Adipocyte (in vitro differentiated cells): ENCODE measurements at regions not wholly inside any gene's neighbourhood (a gene's known extent, or its start where the extent isn't known, plus 50 kb on each side); places are given as distances from the start of the nearest gene placed in this dataset.

Experiments
- DNase-seq: peaks from one replicate; pipeline ENCODE4 v3.0.0-alpha.2; 2015; ENCODE audit warnings: low read depth
- H3K27me3 ChIP-seq: replicated peaks from 2 replicates; pipeline ENCODE4 v1.7.0; 2013; ENCODE audit warnings: mild to moderate bottlenecking, low read length, moderate library complexity; ENCODE audit not compliant: control insufficient read depth, insufficient read depth
- H3K36me3 ChIP-seq: 2 replicates; pipeline ENCODE4 v1.7.0; 2013; ENCODE audit warnings: low read length, mild to moderate bottlenecking, moderate library complexity; ENCODE audit not compliant: control insufficient read depth, insufficient read depth, severe bottlenecking
- H3K4me1 ChIP-seq: 2 replicates; pipeline ENCODE4 v1.7.0; 2013; ENCODE audit warnings: mild to moderate bottlenecking, low read length, moderate library complexity; ENCODE audit not compliant: control insufficient read depth, insufficient read depth
- H3K4me3 ChIP-seq: 2 replicates; pipeline ENCODE4 v1.7.0; 2013; ENCODE audit warnings: mild to moderate bottlenecking, low read length, moderate library complexity
- H3K9ac ChIP-seq: 2 replicates; pipeline ENCODE4 v1.7.0; 2013; ENCODE audit warnings: mild to moderate bottlenecking, low read length, moderate library complexity
- H3K9me3 ChIP-seq: 2 replicates; pipeline ENCODE4 v1.7.0; 2013; ENCODE audit warnings: mild to moderate bottlenecking, low read length, moderate library complexity; ENCODE audit not compliant: control insufficient read depth

DNA sequence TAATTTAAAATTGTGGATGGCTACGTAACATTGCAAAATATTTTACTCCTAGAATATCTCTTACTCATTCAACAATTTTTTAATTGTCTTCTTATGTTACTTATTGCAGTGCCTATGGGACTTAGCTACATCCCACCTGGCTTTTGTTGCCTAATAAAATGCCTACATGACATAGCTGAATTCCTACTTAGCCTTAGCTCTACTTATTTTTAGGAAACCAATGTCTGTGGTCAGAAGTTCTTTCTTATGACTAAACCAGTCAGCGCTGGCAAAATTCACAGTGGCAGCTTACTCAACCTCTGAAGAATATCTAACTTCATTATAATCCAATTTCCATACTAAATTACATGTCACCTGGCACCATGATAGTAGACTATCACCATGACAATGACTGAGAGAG lies 1612.4 kb upstream of the LRRTM3 start:
- Histone ChIP-seq H3K4me1 (no peaks in the 10 kb centered on the region), H3K9me3 (no peaks in the 10 kb centered on the region), H3K27me3 (no peaks in the 10 kb centered on the region), H3K9ac (no peak overlapping the region), H3K36me3 (no peaks in the 10 kb centered on the region), H3K4me3 (no peak overlapping the region)
- DNase-seq, result no peak

DNA sequence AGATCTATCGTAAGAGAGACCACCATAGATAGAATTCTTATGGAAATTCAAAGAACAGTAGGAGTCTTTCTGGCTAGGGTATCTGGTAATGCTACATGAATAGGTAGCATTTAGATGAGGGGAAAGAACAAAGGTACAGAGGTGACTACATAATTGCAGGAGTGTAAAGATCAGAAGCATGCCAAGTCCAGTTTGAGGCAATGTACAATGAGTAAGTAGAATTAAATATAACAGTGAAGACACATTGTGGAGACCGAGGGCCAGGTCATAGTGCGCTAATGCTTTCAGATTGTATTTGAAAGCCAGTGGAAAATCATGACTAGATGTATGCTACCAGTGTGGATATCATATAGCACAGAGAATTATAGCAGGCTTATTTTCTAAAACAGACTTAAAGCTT lies 1611.6 kb upstream of the LRRTM3 start:
- Histone ChIP-seq H3K36me3 (no peaks in the 10 kb centered on the region), H3K9me3 (no peaks in the 10 kb centered on the region), H3K4me3 (no peak overlapping the region), H3K27me3 (no peaks in the 10 kb centered on the region), H3K9ac (no peak overlapping the region), H3K4me1 (no peaks in the 10 kb centered on the region)
- DNase-seq, result no peak

DNA sequence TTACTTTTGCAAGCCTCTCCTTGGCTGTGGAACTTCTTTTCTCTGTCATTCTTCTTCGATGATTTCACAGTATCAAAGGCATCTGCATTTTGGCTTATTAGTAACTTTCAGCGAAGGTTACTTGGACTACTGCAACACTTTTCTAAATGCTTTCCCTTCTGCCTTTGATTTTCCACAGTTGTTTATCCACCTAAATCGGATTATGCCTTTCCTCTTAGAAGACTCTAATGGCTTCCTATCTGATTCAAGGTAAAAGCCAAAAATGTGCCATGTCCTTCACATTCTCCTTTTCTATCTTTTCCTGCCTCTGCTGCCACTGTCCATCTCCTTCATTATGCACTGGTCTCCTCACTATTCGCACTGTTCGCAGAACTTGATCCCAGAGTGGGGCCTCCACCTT lies 1606.3 kb upstream of the LRRTM3 start:
- Histone ChIP-seq H3K36me3 (no peaks in the 10 kb centered on the region), H3K27me3 (no peaks in the 10 kb centered on the region)

DNA sequence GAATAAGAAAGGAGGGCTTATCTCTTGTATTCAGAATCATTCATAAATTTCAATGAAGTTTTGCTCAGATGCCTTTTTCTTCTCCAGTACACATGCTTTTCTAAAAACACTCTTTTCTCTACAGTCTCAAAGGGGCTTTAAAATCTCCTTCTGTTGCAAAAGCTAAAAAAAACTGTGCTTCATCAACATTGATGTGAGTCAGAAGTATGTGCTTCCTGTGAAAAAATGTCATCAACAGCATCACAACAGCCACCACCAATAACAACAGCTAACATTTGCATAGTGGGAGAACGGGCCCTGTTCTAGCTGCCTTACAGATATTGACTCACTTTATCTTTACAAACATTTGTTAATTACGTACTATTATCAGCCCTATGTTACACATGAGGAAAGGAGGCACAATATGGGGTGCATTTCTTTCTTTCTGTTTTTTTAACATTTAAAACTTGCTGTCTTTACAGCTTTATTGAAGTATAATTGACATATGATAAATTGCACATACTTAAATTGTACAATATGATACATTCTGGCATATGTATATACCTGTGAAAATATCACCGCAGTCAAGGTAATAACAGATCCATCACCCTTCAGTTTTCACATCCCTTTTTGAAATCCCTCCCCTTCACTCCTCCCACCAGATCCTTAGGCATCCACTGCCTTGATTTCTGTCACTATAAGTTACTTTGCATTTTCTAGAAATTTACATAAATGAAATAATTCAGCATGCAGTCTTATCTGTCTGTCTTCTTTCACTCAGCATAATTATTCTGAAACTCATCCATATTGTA lies 1605.4 kb upstream of the LRRTM3 start:
- no peak for DNase-seq
- no peak overlapping the region for H3K4me3 ChIP-seq
- H3K27me3 ChIP-seq, result no peaks in the 10 kb centered on the region
- H3K9me3 ChIP-seq, result no peaks in the 10 kb centered on the region
- H3K36me3 ChIP-seq, result no peaks in the 10 kb centered on the region
- no peaks in the 10 kb centered on the region for H3K4me1 ChIP-seq
- H3K9ac ChIP-seq, result no peak overlapping the region

More for the DNA sequence above, 1606.3 kb upstream of the LRRTM3 start:
- no peaks in the 10 kb centered on the region for H3K9me3 ChIP-seq
- H3K9ac ChIP-seq, result no peak overlapping the region
- no peak for DNase-seq
- no peak overlapping the region for H3K4me3 ChIP-seq
- no peaks in the 10 kb centered on the region for H3K4me1 ChIP-seq

DNA sequence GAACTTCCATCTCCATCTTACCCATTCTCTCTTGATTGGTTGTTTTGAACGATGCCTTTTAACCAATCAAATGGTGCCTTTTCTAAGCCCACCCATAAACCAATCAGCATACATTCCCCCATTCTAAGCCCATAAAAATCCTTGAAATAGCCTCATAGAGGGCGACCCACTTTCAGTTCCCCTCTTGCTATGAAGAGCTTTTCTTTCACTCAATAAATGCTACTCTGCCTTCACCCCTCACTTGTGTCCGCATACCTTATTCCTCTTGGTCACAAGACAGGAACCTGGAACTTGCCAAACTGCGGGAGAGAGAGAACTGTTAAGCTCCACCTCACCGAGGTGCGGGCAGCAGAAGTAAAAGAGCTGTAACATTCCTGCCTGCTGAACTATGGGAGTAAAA lies 1602.0 kb upstream of the LRRTM3 start:
- H3K27me3 ChIP-seq, result no peaks in the 10 kb centered on the region
- DNase-seq, result no peak
- H3K9me3 ChIP-seq, result no peaks in the 10 kb centered on the region
- H3K4me3 ChIP-seq, result no peak overlapping the region
- no peak overlapping the region for H3K9ac ChIP-seq
- H3K4me1 ChIP-seq, result no peaks in the 10 kb centered on the region
- no peaks in the 10 kb centered on the region for H3K36me3 ChIP-seq

DNA sequence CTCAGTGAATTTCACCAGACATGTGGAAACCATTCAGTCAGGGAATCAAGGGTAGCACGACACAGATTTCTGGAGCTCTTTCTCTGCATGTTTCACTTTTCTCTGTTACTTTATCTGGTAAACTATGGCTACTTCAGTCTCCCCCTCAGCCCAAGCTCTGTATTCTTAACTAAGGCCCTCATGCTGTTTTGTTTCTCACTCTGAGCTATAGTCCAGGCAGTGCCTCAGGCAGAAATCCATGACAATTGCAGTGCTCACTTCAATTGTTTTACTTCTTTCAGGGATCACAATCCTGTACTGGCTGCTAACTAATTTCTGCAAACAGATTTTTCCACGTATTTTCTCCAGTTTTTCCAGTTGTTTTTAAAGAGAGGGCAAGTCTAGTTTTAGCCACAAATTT lies 1599.9 kb upstream of the LRRTM3 start:
- DNase-seq, result no peak
- H3K9me3 ChIP-seq, result no peaks in the 10 kb centered on the region
- no peaks in the 10 kb centered on the region for H3K36me3 ChIP-seq
- H3K4me1 ChIP-seq, result no peaks in the 10 kb centered on the region
- H3K27me3 ChIP-seq, result no peaks in the 10 kb centered on the region
- no peak overlapping the region for H3K9ac ChIP-seq
- no peak overlapping the region for H3K4me3 ChIP-seq

DNA sequence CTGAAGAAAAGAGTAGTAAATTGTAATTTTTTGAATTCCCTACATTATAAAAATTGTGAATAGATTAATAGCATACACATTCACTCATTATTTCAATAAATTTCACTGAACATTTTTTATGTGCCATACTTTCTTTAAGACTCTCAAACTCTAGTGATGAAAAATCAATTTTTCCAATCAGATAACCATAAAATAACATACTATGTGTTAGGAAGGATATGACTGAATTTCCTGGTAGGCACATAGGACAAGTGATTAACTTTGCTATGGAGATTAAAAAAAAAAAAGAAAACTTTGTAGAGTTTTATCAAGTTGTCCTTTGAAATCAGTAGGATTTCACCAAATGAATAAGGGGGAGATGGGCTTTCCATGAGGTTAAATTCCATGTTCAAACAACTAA lies 1597.3 kb upstream of the LRRTM3 start:
- H3K4me3 ChIP-seq, result no peak overlapping the region
- H3K36me3 ChIP-seq, result no peaks in the 10 kb centered on the region
- H3K9me3 ChIP-seq, result no peaks in the 10 kb centered on the region
- no peaks in the 10 kb centered on the region for H3K27me3 ChIP-seq
- no peaks in the 10 kb centered on the region for H3K4me1 ChIP-seq
- DNase-seq, result no peak
- no peak overlapping the region for H3K9ac ChIP-seq

DNA sequence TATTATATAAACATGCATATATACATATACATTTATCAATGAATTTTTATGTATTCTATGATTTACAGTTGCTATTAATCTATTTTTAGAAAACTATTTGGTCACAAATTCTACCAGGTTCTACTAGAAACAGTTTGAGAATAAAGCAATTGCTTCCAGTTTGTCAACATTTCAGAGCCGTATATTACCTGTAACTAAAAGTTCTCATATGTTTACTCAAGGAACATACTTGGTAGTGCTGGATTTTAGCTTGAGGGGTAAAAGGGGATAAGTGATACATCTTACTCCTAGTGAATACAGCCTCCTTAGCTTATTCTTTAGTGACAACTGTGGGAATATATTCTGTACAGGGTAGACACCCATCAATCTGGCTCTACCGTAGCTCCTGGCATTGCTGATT lies 1590.5 kb upstream of the LRRTM3 start:
- H3K9ac ChIP-seq, result no peak overlapping the region
- no peak for DNase-seq
- H3K9me3 ChIP-seq, result no peaks in the 10 kb centered on the region
- H3K4me1 ChIP-seq, result no peaks in the 10 kb centered on the region
- H3K4me3 ChIP-seq, result no peak overlapping the region
- no peaks in the 10 kb centered on the region for H3K27me3 ChIP-seq
- no peaks in the 10 kb centered on the region for H3K36me3 ChIP-seq

DNA sequence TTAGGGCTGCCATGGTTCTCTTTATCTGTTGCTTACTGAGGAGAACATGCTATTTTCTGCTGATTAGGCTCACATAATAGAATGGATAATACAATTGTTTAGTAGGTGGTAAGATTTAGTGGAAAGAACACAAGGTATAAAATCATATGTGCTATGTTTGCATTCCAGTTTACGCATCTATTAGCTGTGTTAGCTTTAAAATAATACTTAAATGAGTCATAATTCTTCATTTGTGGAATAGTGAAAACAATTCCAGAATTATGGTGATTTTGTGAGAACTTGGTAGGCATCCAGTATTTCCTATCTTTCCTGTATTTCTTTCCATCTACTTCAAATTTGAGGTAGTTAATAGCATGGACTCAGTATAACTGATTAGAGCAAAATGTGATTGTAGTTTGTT lies 1585.5 kb upstream of the LRRTM3 start:
- H3K9me3 ChIP-seq, result no peaks in the 10 kb centered on the region
- no peak overlapping the region for H3K4me3 ChIP-seq
- H3K36me3 ChIP-seq, result no peaks in the 10 kb centered on the region
- H3K27me3 ChIP-seq, result no peaks in the 10 kb centered on the region
- H3K4me1 ChIP-seq, result no peaks in the 10 kb centered on the region
- no peak overlapping the region for H3K9ac ChIP-seq
- DNase-seq, result no peak

DNA sequence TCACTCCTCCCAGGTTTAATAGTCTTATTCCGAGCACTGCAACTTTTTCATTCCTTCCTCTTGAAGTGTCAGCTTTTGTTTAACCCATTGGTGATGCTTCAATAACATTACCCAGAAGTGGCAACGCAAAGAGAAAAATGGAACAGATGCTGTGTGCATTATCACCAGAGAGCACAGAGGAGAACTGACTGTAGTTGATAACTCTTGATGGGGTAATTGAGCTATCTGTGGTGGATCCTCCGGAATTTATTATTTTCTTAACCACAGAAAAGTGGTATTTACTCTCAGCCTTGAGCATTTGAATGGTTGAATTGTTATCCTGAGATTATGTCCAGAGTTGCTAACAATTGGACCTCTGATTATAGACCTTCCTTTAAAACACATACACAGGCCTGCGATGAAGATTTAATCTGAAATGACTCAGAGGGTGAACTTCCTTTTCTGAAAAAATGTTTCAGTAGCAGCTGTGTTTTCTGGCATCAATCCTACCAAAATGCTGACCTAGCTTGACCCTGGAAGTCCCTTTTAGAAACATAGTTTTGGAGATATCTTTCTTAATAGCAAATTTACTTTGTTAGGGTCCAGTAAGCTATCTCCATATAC lies 1584.4 kb upstream of the LRRTM3 start:
- H3K4me1 ChIP-seq, result no peaks in the 10 kb centered on the region
- no peak for DNase-seq
- no peaks in the 10 kb centered on the region for H3K36me3 ChIP-seq
- no peaks in the 10 kb centered on the region for H3K27me3 ChIP-seq
- no peak overlapping the region for H3K4me3 ChIP-seq
- H3K9me3 ChIP-seq, result no peaks in the 10 kb centered on the region
- H3K9ac ChIP-seq, result no peak overlapping the region

DNA sequence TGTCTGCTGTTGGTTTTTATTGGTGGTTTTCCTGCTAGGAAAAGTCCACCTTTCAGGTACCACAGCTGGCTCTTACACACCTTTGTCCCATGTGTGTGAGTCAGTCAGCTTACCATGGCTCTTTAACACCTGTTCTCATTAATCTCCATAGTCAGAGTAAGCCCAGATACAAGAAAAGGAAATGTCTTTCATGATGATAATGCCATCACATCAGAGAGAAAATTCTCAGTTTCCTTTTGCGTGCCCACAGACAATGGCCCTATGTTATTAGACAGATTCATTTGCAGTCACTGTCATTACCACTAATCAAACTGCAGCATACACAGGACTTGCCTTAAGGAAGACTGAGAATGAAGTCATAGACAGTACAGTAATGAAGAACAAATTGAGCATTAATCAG lies 1583.6 kb upstream of the LRRTM3 start:
- Histone ChIP-seq H3K36me3 (no peaks in the 10 kb centered on the region), H3K4me3 (no peak overlapping the region), H3K9me3 (no peaks in the 10 kb centered on the region), H3K4me1 (no peaks in the 10 kb centered on the region), H3K27me3 (no peaks in the 10 kb centered on the region), H3K9ac (no peak overlapping the region)
- DNase-seq, result no peak

DNA sequence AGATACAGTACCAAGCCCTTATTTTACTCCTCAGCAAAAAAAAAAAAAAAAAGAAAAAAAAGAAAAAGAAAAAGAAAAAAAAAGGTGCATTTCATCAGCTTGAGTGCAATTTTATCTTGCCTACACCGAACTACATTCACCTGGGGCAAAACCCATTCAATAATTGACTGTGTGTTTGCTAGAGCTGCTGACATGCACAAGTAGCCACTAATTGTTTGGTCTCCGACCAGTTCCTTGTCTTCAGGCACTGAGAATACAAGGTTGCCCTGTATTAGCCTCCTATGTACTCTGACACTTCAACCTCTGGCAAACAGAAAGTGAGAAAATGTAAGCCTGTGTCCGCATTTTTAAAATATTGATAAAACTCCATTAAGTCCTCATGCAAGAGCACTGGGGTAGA lies 1579.4 kb upstream of the LRRTM3 start:
- Histone ChIP-seq H3K4me3 (no peak overlapping the region), H3K9ac (no peak overlapping the region), H3K27me3 (no peaks in the 10 kb centered on the region), H3K36me3 (no peaks in the 10 kb centered on the region), H3K4me1 (no peaks in the 10 kb centered on the region), H3K9me3 (no peaks in the 10 kb centered on the region)
- DNase-seq, result no peak
